ENCODE measurements at regions not wholly inside any gene's neighbourhood (a gene's known extent, or its start where the extent isn't known, plus 50 kb on each side); places are given as distances from the start of the nearest gene placed in this dataset.

DNA sequence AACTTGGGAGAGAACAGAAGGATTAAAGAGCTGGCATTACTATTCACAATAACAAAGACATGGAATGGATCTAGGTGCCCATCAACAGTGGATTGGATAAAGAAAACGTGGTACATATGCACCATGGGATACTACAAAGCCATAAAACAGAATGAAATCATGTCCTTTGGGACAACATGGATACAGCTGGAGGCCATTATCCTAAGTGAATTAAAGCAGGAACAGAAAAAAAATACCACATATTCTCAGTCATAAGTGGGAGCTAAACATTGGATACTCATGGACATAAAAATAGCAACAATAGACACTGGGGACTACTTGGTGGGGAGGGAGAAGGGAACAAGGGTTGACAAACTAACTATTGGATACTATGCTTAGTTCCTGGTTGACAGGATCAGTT, 133.2 kb upstream of the ITGB1 start:
- no peak for TF ChIP-seq GATA3 (IDR thresholded peaks at IDR 0.05; ENCODE audit: low read depth, low read length)
- no peak for TF ChIP-seq GATA2 (IDR thresholded peaks at IDR 0.05; ENCODE audit: low read depth, low read length)

Data from SH-SY5Y (cell line).